Keratinocyte (primary cell): ENCODE measurements at regions not wholly inside any gene's neighbourhood (a gene's known extent, or its start where the extent isn't known, plus 50 kb on each side); places are given as distances from the start of the nearest gene placed in this dataset.

Source experiments
- EZH2 ChIP-seq: IDR thresholded peaks from one replicate; pipeline ENCODE4 v1.6.1; 2012; ENCODE audit warnings: inconsistent platforms, mild to moderate bottlenecking, low read length, moderate library complexity
- TF ChIP-seq, protein P1 (sequence below), 3 experiments: IDR thresholded peaks in 1 of 3; conservative IDR thresholded peaks in 1 of 3; optimal IDR thresholded peaks in 1 of 3; 2 replicates in 2 of 3; 3 replicates in 1 of 3; pipeline versions ENCODE3 to v1.5.1; 2011; ENCODE audit warnings: low read length in 3 of 3, mild to moderate bottlenecking in 3 of 3, moderate library complexity in 2 of 3, control low read depth in 1 of 3, inconsistent platforms in 1 of 3; ENCODE audit not compliant: insufficient read depth in 2 of 3; ENCODE audit errors: extremely low read depth in 1 of 3

- TF ChIP-seq, protein P1, sequence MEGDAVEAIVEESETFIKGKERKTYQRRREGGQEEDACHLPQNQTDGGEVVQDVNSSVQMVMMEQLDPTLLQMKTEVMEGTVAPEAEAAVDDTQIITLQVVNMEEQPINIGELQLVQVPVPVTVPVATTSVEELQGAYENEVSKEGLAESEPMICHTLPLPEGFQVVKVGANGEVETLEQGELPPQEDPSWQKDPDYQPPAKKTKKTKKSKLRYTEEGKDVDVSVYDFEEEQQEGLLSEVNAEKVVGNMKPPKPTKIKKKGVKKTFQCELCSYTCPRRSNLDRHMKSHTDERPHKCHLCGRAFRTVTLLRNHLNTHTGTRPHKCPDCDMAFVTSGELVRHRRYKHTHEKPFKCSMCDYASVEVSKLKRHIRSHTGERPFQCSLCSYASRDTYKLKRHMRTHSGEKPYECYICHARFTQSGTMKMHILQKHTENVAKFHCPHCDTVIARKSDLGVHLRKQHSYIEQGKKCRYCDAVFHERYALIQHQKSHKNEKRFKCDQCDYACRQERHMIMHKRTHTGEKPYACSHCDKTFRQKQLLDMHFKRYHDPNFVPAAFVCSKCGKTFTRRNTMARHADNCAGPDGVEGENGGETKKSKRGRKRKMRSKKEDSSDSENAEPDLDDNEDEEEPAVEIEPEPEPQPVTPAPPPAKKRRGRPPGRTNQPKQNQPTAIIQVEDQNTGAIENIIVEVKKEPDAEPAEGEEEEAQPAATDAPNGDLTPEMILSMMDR (optimal IDR thresholded peaks at IDR 0.05 in 1 of 3, IDR thresholded peaks at IDR 0.05 in 1 of 3, conservative IDR thresholded peaks at IDR 0.05 in 1 of 3; ENCODE audit: extremely low read depth in 1 of 3, insufficient read depth in 2 of 3, low read length in 3 of 3), result no peak
- TF ChIP-seq EZH2, result no peak
Measured at GRCh38 chr11:106497321-106497720, 419.9 kb downstream of the AASDHPPT start.
